Tibial nerve (tissue), 4 donors: ENCODE measurements at regions not wholly inside any gene's neighbourhood (a gene's known extent, or its start where the extent isn't known, plus 50 kb on each side); places are given as distances from the start of the nearest gene placed in this dataset.

Source experiments
- DNase-seq, 2 donors: peaks; one replicate each; pipeline ENCODE4 v3.0.0-alpha.2; 2019; ENCODE audit warnings: low spot score in 2 of 2
- H3K27ac ChIP-seq, 4 donors: fragments of 200-600 bp; sonication (generic) in 3 of 4; one replicate each; pipeline ENCODE4 v1.5.1; 2017 to 2019; ENCODE audit warnings: mild to moderate bottlenecking in 1 of 4
- H3K27me3 ChIP-seq, 2 donors: fragments of 200-600 bp; sonication (generic) in 1 of 2; one replicate each; pipeline versions ENCODE4 v1.5.1 to v1.6.0; 2017 to 2019
- H3K36me3 ChIP-seq, 3 donors: fragments of 200-600 bp; sonication (generic); one replicate each; pipeline ENCODE4 v1.5.1; 2018 to 2019
- H3K4me1 ChIP-seq, 4 donors: fragments of 200-600 bp; sonication (generic) in 3 of 4; one replicate each; pipeline ENCODE4 v1.5.1; 2017 to 2019
- H3K4me3 ChIP-seq, 4 donors: fragments of 200-600 bp; sonication (generic) in 3 of 4; one replicate each; pipeline ENCODE4 v1.5.1; 2017 to 2019; ENCODE audit warnings: mild to moderate bottlenecking in 1 of 4, moderate library complexity in 1 of 4
- H3K9me3 ChIP-seq, 4 donors: fragments of 200-600 bp; sonication (generic) in 3 of 4; one replicate each; pipeline ENCODE4 v1.5.1; 2017 to 2019
- CTCF ChIP-seq, 5 experiments: fragments of 200-600 bp in 3 of 5; fragments of 450-650 bp in 2 of 5; sonication (generic) in 3 of 5; IDR thresholded peaks; one replicate each; pipeline ENCODE4 v1.5.1; 2016 to 2019; ENCODE audit warnings: antibody characterized with exemption in 5 of 5, mild to moderate bottlenecking in 3 of 5, moderate library complexity in 2 of 5
- EP300 ChIP-seq, 2 donors: sonication (generic); formaldehyde crosslinking; IDR thresholded peaks; one replicate each; pipeline ENCODE4 v1.6.1; 2017; ENCODE audit warnings: antibody characterized with exemption in 2 of 2, mild to moderate bottlenecking in 1 of 2
- POLR2A ChIP-seq, 2 donors: fragments of 450-650 bp; IDR thresholded peaks; one replicate each; pipeline ENCODE4 v1.6.1; 2017; ENCODE audit warnings: antibody characterized with exemption in 2 of 2, mild to moderate bottlenecking in 2 of 2, moderate library complexity in 2 of 2
- WGBS, 2 donors: methylation state at CpG; one replicate each; pipeline ENCODE4 v1.1.5; 2018; 5-methylcytosine and 5-hydroxymethylcytosine counted together

GRCh38 chr7:45455662-45456061 lies 118.5 kb upstream of the ADCY1 start:
- H3K4me3 ChIP-seq: no peak overlapping the region
- no peak for DNase-seq
- TF ChIP-seq CTCF (IDR thresholded peaks at IDR 0.05) (no peak), POLR2A (IDR thresholded peaks at IDR 0.05) (no peak), EP300 (IDR thresholded peaks at IDR 0.05) (no peak)
- H3K36me3 ChIP-seq: no peaks in the 10 kb centered on the region
- H3K27ac ChIP-seq: no peak overlapping the region
- H3K9me3 ChIP-seq: peaks cover 0 to 2% (median 0%) of the 10 kb centered on the region in 4 donors
- no peaks in the 10 kb centered on the region for H3K4me1 ChIP-seq
- H3K27me3 ChIP-seq: no peaks in the 10 kb centered on the region
- WGBS, 2 donors: 63 to 86% methylated on average over 3 of the region's 4 CpGs

DNA sequence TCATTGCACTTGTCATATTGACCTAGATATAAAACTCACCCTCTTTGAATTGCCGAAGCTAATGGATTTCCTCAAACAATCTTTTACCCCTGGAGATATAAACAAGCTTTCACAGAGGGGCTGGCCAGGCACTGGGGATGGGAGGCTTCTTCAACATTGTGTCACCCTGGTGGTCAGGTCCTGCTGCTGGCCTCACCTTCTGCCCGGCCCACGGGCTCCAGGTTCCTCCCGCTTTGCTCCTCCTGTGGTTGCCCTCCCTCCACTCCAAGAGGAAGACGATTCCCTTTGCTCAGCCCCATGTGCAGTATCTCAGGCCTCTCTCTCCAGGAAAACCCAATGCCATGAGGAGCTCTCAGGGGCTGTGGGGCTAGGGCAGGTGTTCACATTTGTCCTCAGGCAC lies 118.1 kb upstream of the ADCY1 start:
- Histone ChIP-seq H3K9me3 (peaks cover 0 to 2% (median 0%) of the 10 kb centered on the region in 4 donors), H3K27me3 (no peaks in the 10 kb centered on the region), H3K27ac (no peak overlapping the region), H3K4me3 (no peak overlapping the region), H3K4me1 (no peaks in the 10 kb centered on the region), H3K36me3 (no peaks in the 10 kb centered on the region)
- 78% methylated on average over 5 of the region's 5 CpGs for WGBS, 2 donors
- no peak for DNase-seq
- no peak for TF ChIP-seq POLR2A (IDR thresholded peaks at IDR 0.05)
- no peak for TF ChIP-seq EP300 (IDR thresholded peaks at IDR 0.05)

GRCh38 chr7:45456747-45457524 lies 117.2 kb upstream of the ADCY1 start:
- peaks cover 0 to 2% (median 0%) of the 10 kb centered on the region in 4 donors for H3K9me3 ChIP-seq
- DNase-seq: no peak
- H3K27me3 ChIP-seq: no peaks in the 10 kb centered on the region
- no peak overlapping the region for H3K27ac ChIP-seq
- no peaks in the 10 kb centered on the region for H3K36me3 ChIP-seq
- 80 to 84% methylated on average over 5 of the region's 5 CpGs for WGBS, 2 donors
- H3K4me1 ChIP-seq: no peaks in the 10 kb centered on the region
- no peak overlapping the region for H3K4me3 ChIP-seq
- TF ChIP-seq EP300 (IDR thresholded peaks at IDR 0.05) (no peak), CTCF (IDR thresholded peaks at IDR 0.05) (no peak), POLR2A (IDR thresholded peaks at IDR 0.05) (no peak)

- H3K4me3 ChIP-seq: no peak overlapping the region
- H3K36me3 ChIP-seq: no peaks in the 10 kb centered on the region
- H3K9me3 ChIP-seq: peaks cover 0 to 2% (median 0%) of the 10 kb centered on the region in 4 donors
- WGBS, 2 donors: 45 to 60% methylated on average over 3 of the region's 3 CpGs
- no peaks in the 10 kb centered on the region for H3K4me1 ChIP-seq
- no peaks in the 10 kb centered on the region for H3K27me3 ChIP-seq
- TF ChIP-seq CTCF (IDR thresholded peaks at IDR 0.05) (no peak), POLR2A (IDR thresholded peaks at IDR 0.05) (no peak), EP300 (IDR thresholded peaks at IDR 0.05) (no peak)
- no peak for DNase-seq
- H3K27ac ChIP-seq: no peak overlapping the region
Measured at GRCh38 chr7:45457591-45457990, 116.6 kb upstream of the ADCY1 start.

DNA sequence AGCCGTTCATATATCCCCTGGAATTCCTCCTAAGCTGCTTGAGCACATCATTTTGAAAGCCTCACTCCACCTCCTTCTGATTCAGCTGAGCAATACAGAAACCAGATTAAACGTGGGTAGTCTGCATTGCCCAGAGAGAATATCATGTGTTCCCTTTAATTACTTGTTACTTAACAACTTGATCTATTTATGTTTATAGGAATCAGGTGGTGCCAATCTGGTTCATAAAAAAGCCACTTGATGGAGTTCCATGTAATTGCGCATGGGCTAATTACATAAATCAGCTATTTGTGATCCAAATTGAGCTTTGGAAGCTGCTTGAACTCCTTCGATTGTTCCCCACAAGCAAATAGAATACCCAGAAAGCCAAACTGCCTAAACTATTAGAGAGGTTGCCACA lies 114.7 kb upstream of the ADCY1 start:
- Histone ChIP-seq H3K27ac (no peak overlapping the region), H3K4me1 (no peaks in the 10 kb centered on the region), H3K36me3 (no peaks in the 10 kb centered on the region), H3K4me3 (no peak overlapping the region), H3K9me3 (peaks cover 0 to 2% (median 0%) of the 10 kb centered on the region in 4 donors), H3K27me3 (no peaks in the 10 kb centered on the region)
- TF ChIP-seq EP300 (IDR thresholded peaks at IDR 0.05) (no peak), POLR2A (IDR thresholded peaks at IDR 0.05) (no peak), CTCF (IDR thresholded peaks at IDR 0.05) (no peak)
- 59 to 64% methylated on average over 4 of the region's 4 CpGs for WGBS, 2 donors
- no peak for DNase-seq
